HG03432 (cell line): ENCODE measurements at regions not wholly inside any gene's neighbourhood (a gene's known extent, or its start where the extent isn't known, plus 50 kb on each side); places are given as distances from the start of the nearest gene placed in this dataset.
"Not testable (repeated sequence)": the region's sequence is repeated elsewhere in the genome, so short reads cannot be mapped to it uniquely, and the experiment has no call there.

Experiments used
- ATAC-seq: cut with Tn5 transposase; IDR thresholded peaks from one replicate; pipeline ENCODE4 v1.9.1; 2021; ENCODE audit warnings: mild to moderate bottlenecking, moderate library complexity; ENCODE audit not compliant: unreplicated experiment

DNA sequence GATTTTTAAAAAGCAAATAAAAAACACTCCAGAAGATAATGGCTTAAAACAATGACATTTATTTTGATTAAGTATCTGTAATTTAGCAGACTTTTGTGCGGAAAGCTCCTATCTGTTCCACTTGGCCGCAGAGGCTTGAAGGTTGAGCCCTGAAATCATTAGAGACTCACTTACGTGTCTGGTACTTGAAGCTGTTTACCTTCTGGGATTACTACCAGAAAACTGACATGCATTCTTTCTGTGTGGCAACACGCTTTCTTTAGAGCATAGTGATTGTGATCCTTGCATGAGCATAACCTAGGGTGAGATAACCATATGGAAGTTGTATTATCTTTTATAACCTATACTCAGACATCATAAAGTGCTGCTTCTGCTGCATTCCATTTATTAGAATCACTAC is 298.5 kb downstream of the SI start:
- ATAC-seq, result no peak

- no peak for ATAC-seq
Measured at GRCh38 chr3:164752812-164753211, 325.5 kb downstream of the SI start.

- ATAC-seq, result no peak
Measured at GRCh38 chr3:164748626-164749025, 329.7 kb downstream of the SI start.

- ATAC-seq, result no peak
Measured at GRCh38 chr3:164741869-164742268, 336.4 kb downstream of the SI start.

GRCh38 chr3:164737174-164737573 is 341.1 kb downstream of the SI start:
- no peak for ATAC-seq

- no peak for ATAC-seq
Measured at GRCh38 chr3:164732166-164732565, 346.1 kb downstream of the SI start.

DNA sequence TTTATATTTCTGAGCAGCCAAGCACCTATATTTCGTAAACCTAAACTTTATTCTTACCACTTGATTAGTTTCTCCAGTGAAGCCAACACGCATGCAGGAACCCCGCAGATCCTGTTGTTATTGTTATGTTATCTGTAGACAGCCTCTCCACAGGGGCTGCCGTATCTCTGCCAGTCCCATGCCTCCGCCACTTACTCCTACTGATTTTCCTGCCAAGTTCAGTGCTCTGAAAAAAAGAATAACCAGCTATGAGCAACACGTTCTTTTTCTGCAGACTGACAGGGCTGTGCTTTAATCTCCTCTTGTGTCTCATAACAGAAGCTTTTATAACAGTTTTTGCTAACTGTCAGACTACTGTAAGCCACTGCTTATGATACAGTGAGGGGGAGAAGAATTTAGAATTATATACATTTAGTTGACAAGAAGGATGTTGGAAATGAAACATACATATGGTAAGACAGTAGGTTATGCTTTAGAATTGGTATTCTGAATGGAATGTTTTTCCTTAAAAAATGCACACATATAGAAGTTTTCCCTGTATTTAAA is 347.4 kb downstream of the SI start:
- ATAC-seq, result no peak

GRCh38 chr3:164723396-164723795 is 354.9 kb downstream of the SI start:
- ATAC-seq, result no peak

GRCh38 chr3:164702808-164703207 is 375.5 kb downstream of the SI start:
- ATAC-seq, result not testable (repeated sequence)

DNA sequence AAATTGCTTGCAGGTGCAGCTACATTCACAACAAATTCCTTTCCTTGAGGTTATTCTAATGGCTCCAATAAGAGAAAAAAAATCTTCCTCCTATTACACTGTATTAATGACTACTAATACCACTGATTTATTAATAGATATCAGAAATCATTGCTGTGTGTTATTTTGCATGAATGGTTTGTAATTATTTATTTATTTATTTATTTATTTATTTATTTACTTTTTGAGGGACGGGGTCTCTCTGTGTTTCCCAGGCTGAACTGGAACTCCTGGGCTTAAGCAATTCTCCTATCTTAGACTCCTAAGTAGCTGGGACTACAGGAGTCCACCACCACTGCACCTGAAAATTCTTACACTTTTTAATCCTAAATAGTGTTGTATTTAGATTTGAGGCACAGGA is 390.4 kb downstream of the SI start:
- ATAC-seq, result no peak

DNA sequence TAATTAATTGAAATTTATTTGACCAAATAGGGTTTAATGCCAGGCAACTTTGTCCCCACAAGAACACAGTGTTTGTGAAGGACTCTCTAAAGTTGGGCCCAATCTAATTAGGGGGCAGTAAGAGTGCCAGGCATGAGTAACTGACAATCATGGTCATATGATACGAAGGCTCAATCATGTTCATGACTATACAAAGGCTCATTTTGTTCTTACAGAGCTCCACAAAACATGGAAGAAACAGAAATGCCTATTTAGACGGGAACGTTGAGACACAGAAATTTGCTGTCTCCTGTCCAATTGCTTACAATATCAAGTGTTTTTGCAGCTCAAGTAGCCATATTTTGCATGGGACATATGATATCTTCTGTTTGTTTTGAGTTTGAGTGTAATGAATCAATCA is 391.1 kb downstream of the SI start:
- ATAC-seq, result no peak

- ATAC-seq, result no peak
Measured at GRCh38 chr3:164683489-164683888, 394.8 kb downstream of the SI start.

DNA sequence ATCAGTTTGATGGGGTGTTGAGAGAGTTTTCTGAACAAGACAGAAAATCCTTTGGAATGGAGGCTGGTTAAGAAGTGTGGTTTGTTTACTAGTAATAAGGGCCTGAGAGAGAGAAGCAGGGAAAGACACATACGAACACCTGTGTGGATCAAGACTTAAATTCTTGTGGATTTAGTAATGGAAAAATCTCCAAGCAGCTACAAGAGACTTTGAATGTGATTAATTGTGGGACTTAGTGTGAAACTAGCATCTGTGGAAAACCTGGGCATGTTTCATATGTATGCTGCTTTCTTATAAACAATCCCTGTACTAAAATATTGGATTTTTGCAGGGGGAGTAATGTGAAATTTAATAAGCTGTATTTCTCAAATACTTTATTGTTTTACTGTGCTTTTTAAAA is 399.1 kb downstream of the SI start:
- no peak for ATAC-seq

DNA sequence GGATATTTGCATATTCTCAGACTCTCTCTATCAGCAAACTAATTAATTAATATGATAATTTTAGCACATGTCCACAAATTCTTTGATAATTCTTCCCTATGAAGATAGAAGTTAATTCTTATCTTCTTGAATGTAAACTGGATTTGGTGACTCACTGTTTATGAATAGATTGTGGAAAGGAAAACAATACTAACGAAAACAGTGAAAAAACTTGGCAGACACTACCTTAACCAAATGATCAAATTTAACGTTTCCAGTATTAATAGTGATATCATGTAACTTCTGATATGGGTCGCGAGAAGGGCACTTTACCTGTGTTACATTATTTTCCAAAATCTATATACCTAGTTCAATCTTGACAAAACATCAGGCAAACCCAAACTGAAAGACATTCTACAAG is 401.0 kb downstream of the SI start:
- no peak for ATAC-seq

GRCh38 chr3:164673738-164674137 is 404.6 kb downstream of the SI start:
- ATAC-seq, result no peak

GRCh38 chr3:164658125-164658524 is 420.2 kb downstream of the SI start:
- ATAC-seq, result no peak

DNA sequence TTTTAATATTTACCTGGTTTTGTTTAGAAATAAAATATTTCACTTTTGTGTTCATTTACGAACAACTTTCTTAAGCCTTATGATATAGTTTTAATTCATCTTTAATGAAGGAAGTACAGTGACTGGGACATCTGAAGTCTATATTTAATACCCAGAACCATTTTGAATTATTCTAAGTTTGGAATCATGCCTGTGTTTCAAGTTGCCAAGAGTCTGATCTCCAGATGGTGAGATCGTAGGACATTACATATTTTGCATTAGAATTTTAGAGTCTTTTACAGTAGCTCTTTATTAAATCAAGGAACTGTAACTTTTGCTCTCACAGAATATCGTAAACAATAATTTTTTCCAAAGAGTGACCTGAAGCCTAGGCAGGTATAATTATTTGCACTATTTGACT is 420.7 kb downstream of the SI start:
- no peak for ATAC-seq

DNA sequence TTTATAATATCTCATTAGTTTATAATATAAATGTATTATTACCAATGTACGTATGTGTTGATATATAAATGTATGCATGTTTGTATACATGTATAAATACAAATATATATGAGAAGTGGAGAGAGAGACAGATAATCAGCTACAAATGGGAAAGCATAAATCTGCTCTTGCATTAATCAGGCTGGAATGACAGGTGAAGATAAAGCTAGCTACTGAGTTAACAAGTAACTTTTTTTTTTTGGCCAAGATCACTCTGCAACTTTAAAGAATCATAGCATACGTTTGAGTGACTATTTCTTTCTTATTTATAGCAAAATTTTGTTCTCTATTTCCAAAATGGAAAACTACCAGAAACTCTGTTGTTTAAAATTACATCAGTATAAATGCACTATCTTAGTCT is 422.8 kb downstream of the SI start:
- ATAC-seq, result no peak

DNA sequence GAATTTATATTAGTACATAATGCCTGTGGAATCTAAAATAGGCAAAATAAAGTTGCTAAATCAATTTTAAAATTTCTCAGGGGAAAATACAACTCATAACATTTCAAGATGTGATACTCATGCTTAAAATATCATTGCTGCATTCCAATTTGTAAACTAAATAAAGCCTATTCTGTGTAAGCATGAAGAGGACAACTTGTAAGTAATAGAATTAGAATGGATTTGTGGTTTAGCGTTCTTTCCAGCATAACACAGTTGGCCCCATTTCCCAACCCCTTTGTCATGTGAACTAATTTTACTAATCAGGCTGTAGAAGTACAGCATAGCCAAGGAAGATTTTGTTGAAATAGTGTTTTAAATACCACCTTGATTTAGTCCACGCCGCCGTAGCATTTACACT is 437.2 kb downstream of the SI start:
- ATAC-seq, result no peak

DNA sequence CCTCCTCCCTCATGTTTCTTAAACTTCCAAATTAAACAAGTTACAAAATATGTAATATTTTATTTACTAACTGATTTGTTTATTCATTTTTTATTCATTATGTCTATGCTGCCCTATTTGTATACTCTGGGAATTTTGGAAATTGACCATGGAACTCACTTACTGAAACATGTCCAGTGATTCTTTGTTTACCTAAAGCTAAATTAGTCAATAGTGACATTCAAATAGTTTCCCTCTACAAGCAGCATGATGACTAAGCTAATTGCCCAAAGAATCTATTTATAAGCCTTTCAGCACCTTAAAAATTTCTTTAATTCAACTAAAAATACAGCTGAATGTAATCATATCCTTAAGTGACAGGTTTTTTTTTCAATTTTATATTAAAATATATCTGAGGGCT is 437.7 kb downstream of the SI start:
- ATAC-seq, result no peak

DNA sequence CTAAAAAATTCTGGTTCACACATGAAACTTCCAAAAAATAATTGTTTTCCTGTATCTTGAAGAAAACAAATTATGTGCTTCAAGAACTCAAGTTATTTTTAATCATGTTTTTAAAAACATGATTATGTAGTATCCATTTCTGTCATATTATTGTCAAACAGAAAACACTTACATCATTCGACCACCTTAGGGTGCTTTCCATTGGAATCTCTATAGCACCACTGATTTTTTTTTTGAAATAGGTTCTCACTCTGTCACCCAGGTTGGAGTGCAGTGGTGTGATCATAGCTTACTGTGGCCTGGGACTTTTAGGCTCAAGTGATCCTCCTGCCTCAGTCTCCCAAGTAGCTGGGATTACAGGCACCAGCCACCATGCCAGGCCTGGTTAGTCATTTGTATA is 457.3 kb downstream of the SI start:
- ATAC-seq, result no peak

DNA sequence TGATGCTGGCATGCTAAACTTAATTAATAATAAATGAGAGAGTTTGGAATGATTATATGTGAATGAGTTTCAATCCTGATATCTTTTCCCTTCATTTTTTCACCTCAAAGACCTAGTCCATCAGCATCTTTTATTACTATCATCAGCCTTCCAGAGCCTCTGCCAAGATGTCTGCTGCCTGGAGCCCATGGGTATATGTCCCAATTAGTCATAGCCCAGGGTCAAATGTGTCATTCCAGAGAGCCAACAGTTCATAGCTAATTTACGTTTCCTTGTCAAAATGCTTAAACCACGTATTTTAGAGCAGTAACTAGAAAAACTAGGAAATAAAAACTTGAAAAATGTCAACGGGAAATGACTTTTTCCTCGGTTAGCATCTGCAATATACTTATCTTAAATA is 457.9 kb downstream of the SI start:
- ATAC-seq, result no peak

- no peak for ATAC-seq
Measured at GRCh38 chr3:164612751-164613150, 465.5 kb downstream of the SI start.
